ENCODE measurements at regions not wholly inside any gene's neighbourhood (a gene's known extent, or its start where the extent isn't known, plus 50 kb on each side); places are given as distances from the start of the nearest gene placed in this dataset.

- Histone ChIP-seq H3K79me2 (ENCODE audit: low read length) (no peaks in the 10 kb centered on the region), H3K27me3 (replicated peaks; ENCODE audit: insufficient read depth, low read length) (no peaks in the 10 kb centered on the region), H3K36me3 (replicated peaks; ENCODE audit: insufficient read depth, low read length) (no peaks in the 10 kb centered on the region), H3K4me1 (ENCODE audit: low read length) (no peaks in the 10 kb centered on the region), H4K20me1 (ENCODE audit: insufficient read depth, low read length) (no peaks in the 10 kb centered on the region), H3F3A (ENCODE audit: insufficient read depth, low read length) (no peaks in the 10 kb centered on the region), H3K9ac (ENCODE audit: low read length) (no peak overlapping the region), H2AFZ (ENCODE audit: low read length) (no peak overlapping the region), H3K9me2 (replicated peaks; ENCODE audit: insufficient read depth, low read length) (no peaks in the 10 kb centered on the region), H3K9me3 (replicated peaks; ENCODE audit: insufficient read depth, low read length) (no peaks in the 10 kb centered on the region), H3K27ac (ENCODE audit: low read length) (no peak overlapping the region), H3K4me3 (ENCODE audit: low read length) (no peak overlapping the region), H3K4me2 (ENCODE audit: low read depth, low read length) (no peak overlapping the region)
- no peak for DNase-seq
- TF ChIP-seq CTCF (IDR thresholded peaks at IDR 0.05; ENCODE audit: low read length) (no peak), EZH2phosphoT487 (IDR thresholded peaks at IDR 0.05; ENCODE audit: low read length) (no peak), EZH2 (optimal IDR thresholded peaks at IDR 0.05; ENCODE audit: low read depth, low read length) (no peak)
Observed at GRCh38 chr2:128765811-128766210, 447.1 kb upstream of the HS6ST1 start.

GRCh38 chr2:128768041-128768440 is 449.4 kb upstream of the HS6ST1 start:
- Histone ChIP-seq H3K9me2 (replicated peaks; ENCODE audit: insufficient read depth, low read length) (no peaks in the 10 kb centered on the region), H3K9me3 (replicated peaks; ENCODE audit: insufficient read depth, low read length) (no peaks in the 10 kb centered on the region), H3K4me3 (ENCODE audit: low read length) (no peak overlapping the region), H4K20me1 (ENCODE audit: insufficient read depth, low read length) (no peaks in the 10 kb centered on the region), H3K27ac (ENCODE audit: low read length) (no peak overlapping the region), H3K36me3 (replicated peaks; ENCODE audit: insufficient read depth, low read length) (no peaks in the 10 kb centered on the region), H3K27me3 (replicated peaks; ENCODE audit: insufficient read depth, low read length) (no peaks in the 10 kb centered on the region), H3K9ac (ENCODE audit: low read length) (no peak overlapping the region), H3F3A (ENCODE audit: insufficient read depth, low read length) (no peaks in the 10 kb centered on the region), H3K79me2 (ENCODE audit: low read length) (no peaks in the 10 kb centered on the region), H3K4me1 (ENCODE audit: low read length) (no peaks in the 10 kb centered on the region), H3K4me2 (ENCODE audit: low read depth, low read length) (no peak overlapping the region), H2AFZ (ENCODE audit: low read length) (no peak overlapping the region)
- DNase-seq: no peak
- no peak for TF ChIP-seq CTCF (IDR thresholded peaks at IDR 0.05; ENCODE audit: low read length)
- no peak for TF ChIP-seq EZH2 (optimal IDR thresholded peaks at IDR 0.05; ENCODE audit: low read depth, low read length)
- no peak for TF ChIP-seq EZH2phosphoT487 (IDR thresholded peaks at IDR 0.05; ENCODE audit: low read length)

- TF ChIP-seq CTCF (IDR thresholded peaks at IDR 0.05; ENCODE audit: low read length): no peak
- no peak for TF ChIP-seq EZH2phosphoT487 (IDR thresholded peaks at IDR 0.05; ENCODE audit: low read length)
- TF ChIP-seq EZH2 (optimal IDR thresholded peaks at IDR 0.05; ENCODE audit: low read depth, low read length): no peak
- Histone ChIP-seq H3K79me2 (ENCODE audit: low read length) (no peaks in the 10 kb centered on the region), H3K9me2 (replicated peaks; ENCODE audit: insufficient read depth, low read length) (no peaks in the 10 kb centered on the region), H3K4me3 (ENCODE audit: low read length) (no peak overlapping the region), H3K27me3 (replicated peaks; ENCODE audit: insufficient read depth, low read length) (no peaks in the 10 kb centered on the region), H3F3A (ENCODE audit: insufficient read depth, low read length) (no peaks in the 10 kb centered on the region), H3K27ac (ENCODE audit: low read length) (no peak overlapping the region), H4K20me1 (ENCODE audit: insufficient read depth, low read length) (no peaks in the 10 kb centered on the region), H3K36me3 (replicated peaks; ENCODE audit: insufficient read depth, low read length) (no peaks in the 10 kb centered on the region), H2AFZ (ENCODE audit: low read length) (no peak overlapping the region), H3K9ac (ENCODE audit: low read length) (no peak overlapping the region), H3K4me2 (ENCODE audit: low read depth, low read length) (no peak overlapping the region), H3K4me1 (ENCODE audit: low read length) (no peaks in the 10 kb centered on the region), H3K9me3 (replicated peaks; ENCODE audit: insufficient read depth, low read length) (no peaks in the 10 kb centered on the region)
- DNase-seq: no peak
Observed at GRCh38 chr2:128769457-128770142, 450.9 kb upstream of the HS6ST1 start.
